GM12801 (cell line): ENCODE measurements at regions not wholly inside any gene's neighbourhood (a gene's known extent, or its start where the extent isn't known, plus 50 kb on each side); places are given as distances from the start of the nearest gene placed in this dataset.

Experiments used
- CTCF ChIP-seq: IDR thresholded peaks from one replicate; pipeline ENCODE4 v1.5.1; 2011; ENCODE audit warnings: control low read depth; ENCODE audit not compliant: insufficient read length; ENCODE audit errors: extremely low read depth

DNA sequence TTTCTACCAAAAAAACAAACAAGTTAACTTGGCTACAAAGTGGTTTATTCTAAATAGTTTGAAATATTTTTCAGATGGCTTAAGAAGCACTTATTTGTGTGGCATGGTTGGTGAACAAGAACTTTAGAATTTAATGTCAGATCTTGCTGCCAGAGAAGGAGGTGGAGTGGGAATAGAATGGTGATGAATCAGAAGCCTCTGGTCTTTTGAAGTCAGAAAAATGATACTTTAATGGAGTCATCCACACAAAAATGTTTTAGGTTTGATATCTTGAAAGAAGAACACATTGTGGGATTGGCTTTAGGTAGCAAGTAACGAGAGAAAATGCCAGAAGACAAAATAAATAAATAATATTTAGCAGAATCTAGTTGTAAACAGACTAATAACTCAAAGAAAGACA, 243.1 kb upstream of the FANCL start:
- no peak for TF ChIP-seq CTCF

- no peak for TF ChIP-seq CTCF
These were observed 242.2 kb upstream of the FANCL start for GRCh38 chr2:58483307-58483706.

DNA sequence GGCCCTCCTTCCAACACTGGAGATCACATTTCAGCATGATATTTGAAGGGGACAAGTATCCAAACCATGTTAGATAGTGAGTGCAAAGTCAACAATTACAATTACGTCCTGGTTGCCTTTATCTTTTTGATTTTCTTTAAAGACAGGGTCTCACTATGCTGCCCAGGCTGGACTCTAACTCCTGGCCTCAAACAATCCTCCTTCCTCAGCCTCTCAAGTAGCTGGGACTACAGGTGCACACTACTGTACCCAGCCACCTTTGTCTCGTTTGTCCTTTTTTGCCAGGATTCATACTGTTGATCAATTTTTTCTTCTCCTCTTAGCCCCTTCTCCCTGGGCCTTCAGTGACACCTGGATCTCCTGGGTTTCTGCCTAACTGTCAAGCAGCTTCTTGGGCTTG, 240.5 kb upstream of the FANCL start:
- TF ChIP-seq CTCF: no peak

GRCh38 chr2:58480141-58480540, 239.0 kb upstream of the FANCL start:
- no peak for TF ChIP-seq CTCF

DNA sequence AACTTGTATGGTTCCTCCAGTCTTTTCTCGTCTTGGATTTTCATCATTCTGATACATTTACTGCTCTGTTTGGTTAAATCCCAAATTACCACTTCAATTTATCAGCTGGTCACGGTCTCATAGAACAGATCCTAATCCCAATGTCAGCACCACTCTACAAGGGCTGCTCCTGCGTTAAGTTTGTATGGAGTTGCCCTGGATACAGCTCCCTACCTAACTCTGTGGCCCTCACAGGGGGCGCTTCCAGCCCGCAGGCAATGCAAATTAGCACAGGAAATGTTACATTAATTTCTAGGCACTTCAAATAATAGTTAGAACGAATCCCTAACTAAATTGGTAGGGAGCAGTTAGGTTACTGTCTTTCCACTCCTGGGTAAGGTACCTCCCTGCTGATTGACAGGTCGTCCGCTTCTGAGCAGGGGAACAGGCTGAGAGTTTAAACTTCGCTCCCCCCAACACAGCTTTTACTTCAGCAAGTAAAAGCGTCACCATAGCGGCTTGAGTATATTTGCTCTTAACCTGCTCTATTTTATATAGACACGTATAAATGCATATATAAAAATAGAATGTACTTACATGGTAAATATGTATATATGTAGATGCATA, 238.5 kb upstream of the FANCL start:
- no peak for TF ChIP-seq CTCF

- TF ChIP-seq CTCF: no peak
These were observed 235.4 kb upstream of the FANCL start for GRCh38 chr2:58476556-58476955.

DNA sequence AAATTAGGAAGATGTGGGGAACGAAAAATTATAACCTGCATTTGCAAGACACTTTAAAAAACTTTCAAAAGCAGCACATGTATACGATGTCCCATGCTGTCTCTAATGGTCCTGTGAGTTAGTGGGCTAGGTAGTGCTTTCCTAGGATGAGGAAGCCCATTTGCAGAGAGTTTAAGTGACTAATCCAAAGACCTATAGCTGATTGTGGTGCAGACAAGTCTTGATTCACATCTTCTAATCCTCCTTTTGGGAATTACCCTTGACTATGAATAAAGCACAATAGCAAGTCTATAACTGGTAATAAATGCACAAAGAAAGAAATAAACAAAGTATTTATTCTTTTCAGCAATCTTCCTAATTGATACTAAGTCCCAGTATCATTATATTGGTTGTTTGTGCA, 234.6 kb upstream of the FANCL start:
- no peak for TF ChIP-seq CTCF

DNA sequence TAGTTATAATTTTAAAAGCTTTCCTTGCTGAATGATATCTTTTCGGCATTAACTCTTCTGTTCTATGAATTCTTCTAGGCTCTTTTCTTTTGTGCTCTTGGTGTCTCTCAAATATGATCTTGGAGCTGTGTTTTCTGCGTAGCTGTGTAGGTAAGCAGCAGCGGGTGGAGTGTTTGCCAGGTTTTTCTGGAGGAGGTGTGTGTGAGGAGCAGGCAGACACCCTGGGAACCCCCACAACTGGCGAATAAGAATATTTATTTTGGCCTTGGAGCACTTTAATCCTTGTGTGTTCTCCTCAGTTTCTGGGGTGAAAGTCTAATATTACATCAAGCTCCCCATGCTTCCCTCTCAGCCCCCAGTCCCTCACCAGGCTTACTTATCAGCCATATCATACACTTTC, 232.0 kb upstream of the FANCL start:
- TF ChIP-seq CTCF: no peak
